ENCODE measurements at regions not wholly inside any gene's neighbourhood (a gene's known extent, or its start where the extent isn't known, plus 50 kb on each side); places are given as distances from the start of the nearest gene placed in this dataset.

DNA sequence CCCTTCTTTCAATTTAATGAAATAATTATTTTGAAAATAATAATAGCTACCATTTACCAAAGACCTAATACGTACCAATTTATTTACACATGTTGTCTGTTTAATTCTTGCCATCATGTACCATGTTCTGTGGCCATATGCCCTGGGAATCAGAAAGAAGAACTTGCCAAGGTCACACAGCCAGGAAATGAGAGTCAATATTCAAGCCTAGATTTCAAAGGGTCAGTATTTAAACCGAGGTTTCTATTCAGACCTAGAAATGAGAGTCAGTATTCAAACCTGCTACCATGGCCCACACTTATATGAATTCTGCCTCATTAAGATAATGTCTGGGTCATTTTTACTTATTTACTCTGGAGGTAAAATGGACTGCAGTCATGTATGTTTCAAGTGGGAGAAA, 103.6 kb upstream of the TBL1XR1 start:
- no peak for DNase-seq

DNA sequence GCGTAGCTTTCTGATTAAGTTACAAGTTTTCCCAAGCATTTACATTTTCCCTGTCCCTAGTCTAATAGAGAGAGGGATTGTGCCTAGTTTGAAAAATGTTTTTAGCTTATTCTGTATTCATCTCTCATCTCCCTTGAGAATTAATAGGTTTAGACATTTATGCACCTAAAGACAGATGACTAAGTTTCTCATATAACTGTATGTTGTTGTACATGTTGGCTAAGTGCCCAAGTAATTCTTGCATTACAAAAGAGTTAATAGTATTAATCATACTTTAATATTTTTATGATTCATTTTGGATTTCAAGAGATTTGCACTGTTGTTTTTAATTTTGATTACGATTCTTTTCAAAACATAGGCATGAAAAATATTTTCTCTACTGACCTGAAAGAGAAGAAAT, 109.0 kb upstream of the TBL1XR1 start:
- DNase-seq = no peak

GRCh38 chr3:177307391-177307790, 110.1 kb upstream of the TBL1XR1 start:
- DNase-seq = no peak

GRCh38 chr3:177307826-177308225, 110.5 kb upstream of the TBL1XR1 start:
- DNase-seq = no peak

DNA sequence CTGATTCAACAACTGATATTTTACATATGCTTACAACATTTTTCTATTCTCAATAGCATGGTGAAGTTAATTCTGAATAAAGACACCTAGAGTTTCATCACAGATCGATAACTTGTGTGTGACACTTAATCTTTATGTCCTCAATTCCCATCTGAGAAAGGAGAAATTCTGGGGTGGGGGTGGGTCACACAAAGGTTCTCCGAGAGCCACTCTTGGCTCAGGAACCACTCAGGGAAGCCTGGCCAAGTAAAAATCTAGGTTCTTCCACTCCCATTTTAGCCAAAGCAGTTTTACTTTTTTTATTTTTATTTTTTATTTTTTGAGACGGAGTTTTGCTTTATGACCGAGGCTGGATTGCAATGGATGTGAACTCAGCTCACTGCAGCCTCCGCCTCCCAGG, 111.0 kb upstream of the TBL1XR1 start:
- DNase-seq = no peak

- DNase-seq = no peak
These were observed 111.6 kb upstream of the TBL1XR1 start for GRCh38 chr3:177308911-177309310.

DNA sequence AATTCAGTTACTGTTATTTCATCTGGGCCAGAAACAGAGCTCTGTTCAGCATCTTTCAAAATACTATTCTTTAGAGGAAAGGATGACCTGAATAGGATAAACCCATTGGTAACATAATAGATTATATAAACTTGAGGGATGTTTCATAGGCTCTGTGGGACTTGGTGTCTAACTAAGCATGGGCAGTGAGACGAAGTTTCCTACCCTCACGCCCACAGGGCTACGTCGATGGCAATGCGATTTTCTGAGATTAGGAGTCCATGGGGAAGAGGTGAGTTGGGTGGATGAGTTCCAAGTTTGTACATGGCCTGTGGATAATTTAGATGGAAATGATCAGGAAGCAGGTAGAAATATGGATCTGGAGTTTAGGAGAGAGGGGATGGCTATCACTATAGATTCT, 115.2 kb upstream of the TBL1XR1 start:
- no peak for DNase-seq

DNA sequence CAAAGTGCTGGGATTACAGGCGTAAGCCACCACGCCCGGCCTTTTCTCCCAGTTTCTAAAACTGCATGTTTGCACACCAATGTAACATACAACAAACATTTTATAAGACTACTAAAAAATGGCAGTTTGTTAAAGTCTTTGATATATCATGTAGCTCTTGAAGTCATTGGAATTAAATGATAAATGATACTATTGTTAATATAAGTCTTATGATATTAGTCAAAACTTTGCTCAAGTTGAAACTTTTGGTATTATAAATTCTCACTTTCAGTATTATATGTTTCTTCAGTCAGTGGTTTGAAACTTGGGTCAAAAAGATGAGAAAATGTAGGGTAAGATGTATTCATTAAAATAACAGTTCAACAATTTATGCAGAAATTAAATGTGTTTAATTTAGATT, 117.6 kb upstream of the TBL1XR1 start:
- DNase-seq = no peak

- no peak for DNase-seq
These were observed 120.0 kb upstream of the TBL1XR1 start for GRCh38 chr3:177317247-177317646.

GRCh38 chr3:177318559-177318958, 121.3 kb upstream of the TBL1XR1 start:
- no peak for DNase-seq

DNA sequence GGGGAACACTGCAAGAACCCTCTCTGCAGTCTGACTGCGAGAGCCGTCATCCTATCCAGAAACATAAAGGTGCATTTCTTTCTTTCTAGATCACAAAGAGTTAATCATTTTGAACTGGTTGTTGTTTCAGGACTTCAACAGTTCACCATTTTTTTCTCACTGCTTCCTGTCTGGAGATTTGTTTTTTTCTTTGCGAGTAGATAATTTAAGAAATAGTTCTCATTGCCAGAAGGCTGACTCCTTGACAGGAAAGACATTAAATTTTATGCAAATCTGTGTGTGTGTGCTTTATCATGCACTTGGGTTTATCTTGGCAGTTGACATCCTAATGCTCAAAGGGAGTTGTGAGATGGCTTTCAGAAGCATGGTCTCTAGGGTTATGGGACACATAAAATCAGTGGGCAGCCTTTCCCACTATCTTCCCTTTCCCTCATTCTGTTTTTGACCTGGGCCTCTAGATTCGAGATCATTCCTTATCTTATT, 123.5 kb upstream of the TBL1XR1 start:
- DNase-seq = no peak

DNA sequence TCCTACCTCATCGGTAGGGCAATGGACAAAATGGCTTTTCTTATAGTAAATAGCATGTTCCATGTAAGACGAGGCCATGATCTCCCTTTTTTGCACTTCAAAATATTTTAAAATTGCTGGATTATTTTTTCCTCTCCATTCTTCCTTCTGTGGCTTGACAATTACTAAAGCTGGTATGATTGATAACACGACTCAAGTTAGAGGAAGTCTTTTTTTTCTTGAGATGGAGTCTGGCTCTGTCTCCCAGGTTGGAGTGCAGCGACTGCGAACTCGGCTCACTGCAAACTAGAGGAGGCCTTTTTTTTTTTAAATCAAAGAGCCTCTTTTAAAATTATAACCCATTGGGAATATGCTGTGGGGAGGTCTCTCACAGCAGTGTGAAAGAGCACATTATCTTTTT, 124.5 kb upstream of the TBL1XR1 start:
- DNase-seq = no peak

DNA sequence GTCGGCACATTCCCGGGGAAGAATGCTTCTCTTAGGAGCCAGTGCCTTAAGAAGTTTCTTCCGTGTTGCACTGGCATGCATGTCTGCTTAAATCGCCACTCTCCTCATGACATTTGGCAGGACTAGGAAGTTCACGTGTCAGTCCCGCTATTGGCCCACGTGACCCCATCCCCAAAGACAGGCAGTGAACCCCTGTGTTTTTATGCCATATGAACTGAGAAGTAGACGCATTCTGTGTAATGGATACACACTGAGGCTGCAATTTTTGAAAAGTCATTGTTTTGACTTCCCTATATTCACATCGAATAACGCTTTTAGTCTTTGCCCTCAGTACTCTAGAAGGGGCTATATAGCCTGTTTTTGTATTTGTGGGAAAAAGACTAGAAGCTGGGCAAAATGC, 125.6 kb upstream of the TBL1XR1 start:
- no peak for DNase-seq

DNA sequence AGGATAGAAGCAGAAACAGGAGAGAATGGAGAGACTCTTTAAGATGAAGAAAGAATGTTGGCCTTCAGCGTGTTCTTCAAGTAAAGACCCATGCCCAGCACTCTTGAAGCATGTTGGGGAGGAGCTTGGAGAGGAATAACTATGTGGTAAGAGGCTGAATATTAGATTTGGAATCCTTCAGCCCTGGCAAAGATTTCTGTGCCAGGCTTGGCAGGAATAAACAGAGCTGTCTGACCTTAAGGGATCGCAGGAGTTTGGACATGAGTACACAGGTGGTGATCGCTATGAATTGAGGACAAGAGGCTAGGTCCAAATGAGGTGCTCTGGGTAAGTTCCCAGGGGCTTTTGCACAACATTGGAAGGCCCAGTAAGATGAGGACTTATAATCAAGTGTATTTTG, 132.6 kb upstream of the TBL1XR1 start:
- no peak for DNase-seq

DNA sequence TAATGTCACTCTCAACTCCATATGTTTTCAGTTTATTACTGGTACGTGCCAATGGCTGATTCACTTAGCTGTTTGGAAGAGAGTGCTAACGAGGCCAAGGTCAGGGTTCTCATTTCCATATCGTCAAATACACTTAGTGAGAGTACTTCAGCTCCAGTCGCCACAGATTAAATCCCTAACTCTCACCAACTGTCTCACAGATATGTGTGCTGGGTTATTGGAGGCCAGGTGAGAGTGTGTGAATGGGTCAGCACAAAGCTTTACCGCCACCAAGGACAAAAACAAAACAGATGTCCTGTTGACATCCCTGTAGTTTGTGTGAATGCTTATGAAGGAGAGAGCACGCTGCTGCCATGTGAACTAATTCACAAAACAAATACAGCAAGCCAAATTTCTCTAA, 133.5 kb upstream of the TBL1XR1 start:
- DNase-seq = no peak

DNA sequence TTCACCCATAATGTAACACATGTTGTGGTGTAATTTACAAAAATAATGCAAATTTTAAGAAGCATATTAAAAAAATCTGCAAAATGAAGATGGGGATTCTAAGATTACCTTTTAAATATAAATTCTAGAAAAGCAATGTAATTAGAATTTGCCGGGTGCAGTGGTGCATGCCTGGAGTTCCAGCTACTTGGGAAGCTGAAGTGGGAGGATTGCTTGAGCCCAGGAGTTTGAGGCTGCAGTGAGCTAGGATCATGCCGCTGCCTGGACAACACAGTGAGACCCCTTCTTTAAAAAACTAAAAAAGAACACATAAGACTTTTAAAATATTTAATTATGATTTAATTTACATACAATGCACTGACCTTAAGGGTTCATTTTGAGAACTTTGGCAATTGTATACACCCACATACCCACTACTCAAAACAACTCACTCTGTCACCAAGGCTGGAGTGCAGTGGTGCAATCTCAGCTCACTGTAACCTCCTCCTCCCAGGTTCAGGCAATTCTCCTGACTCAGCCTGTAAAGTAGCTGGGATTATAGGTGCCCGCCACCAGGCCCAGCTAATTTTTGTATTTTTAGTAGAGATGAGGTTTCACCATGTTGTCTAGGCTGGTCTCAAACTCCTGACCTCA, 134.0 kb upstream of the TBL1XR1 start:
- no peak for DNase-seq

DNA sequence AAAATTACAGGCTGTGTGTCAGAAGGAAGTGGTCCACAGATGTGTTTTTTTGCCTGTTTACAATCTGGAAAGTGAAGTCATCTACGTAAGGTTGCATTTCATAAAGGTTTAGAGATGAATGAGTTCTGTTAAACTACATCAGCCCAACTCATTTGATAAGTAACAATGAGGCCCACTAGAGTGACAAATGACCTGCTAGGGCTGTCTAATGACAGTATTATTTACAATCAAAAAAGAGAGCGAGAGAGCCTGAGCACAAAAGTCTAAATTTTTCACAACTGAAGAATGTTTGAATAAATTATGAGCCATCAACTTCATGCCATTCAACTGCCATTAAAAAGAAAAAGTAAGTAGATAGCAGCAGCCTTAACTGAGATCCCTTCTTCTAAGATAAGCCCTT, 135.7 kb upstream of the TBL1XR1 start:
- no peak for DNase-seq

DNA sequence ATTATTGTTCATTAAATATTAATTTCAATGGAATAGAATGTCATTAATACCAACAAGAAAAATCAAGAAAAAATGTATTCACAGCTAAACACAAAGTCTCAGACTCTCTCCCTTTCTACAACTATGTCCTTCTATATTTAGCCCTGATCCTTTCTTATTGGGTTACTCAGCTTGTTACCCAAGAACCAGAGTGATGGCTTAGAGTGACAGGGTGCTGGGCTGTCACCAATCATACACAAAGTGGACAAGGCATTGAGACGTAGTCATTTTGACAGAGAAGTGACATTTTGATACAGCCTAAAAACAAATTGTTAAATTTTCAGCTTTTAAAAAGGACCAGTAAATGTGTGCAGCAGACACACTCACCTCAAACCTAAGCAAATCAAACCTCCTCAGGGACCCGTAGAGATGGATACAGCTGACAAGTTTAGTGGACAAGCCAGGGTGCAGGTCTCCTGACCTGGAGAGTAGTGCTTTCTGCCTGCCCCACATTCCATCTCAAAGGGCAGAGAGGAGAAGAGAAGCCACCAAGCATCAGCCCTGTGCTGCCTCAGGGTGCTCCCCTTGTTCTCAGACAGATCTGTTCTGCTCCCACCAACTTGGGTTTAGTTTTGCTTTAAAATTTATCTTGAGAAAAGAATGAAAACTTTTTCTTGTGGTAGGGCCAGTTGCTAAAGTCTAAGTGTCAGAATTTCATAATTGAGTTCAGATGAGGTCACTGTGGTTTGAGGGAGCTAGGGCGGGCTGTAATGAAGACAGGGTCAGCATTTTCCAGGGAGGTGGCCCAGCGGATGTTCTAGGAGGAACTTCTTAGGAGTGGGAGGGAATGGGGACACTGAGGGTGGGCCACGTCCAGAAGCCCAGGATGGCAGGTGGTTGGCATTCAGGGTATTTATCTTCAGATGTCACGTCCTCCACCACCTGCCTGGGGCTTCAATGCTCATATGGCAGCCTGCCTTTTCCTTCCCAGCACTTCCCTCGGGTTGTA, 136.5 kb upstream of the TBL1XR1 start:
- DNase-seq = no peak

DNA sequence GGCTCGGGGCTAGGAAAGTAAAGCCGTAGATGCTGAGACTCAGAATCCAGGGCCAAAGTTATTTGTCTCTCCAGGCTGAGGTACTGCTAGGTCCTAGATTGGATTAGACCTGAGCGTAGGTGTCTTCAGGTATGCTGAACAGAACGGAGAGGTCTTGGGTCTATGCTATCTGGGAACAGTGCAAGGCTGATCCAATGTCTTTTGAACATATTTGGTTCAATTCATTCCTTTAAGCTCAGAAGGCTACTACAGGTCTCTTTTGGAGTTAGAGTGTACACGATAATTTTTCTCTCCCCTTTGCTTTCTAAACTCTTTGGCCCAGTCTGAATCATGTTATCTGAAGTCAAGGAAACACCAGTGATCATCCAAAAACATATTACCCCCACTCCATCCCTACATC, 137.5 kb upstream of the TBL1XR1 start:
- no peak for DNase-seq

DNA sequence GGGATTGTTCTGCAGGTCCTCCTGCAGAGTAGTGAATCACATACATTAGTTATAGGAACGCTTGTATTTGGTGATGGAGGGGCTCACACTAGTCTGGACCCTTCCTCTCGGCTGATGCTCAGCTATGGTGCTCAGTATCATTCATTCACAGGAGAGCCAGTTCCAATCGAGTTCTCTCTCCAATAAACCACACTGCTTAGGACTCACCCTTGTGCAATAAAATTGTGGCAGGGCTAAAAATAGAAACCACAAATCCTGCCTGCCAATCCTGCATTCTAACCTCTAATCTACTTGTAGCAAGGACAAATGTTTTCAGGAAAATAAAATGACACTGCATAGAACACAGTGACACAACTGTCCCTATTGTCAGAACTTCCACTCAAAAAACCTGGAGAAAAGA, 138.4 kb upstream of the TBL1XR1 start:
- DNase-seq = no peak

DNA sequence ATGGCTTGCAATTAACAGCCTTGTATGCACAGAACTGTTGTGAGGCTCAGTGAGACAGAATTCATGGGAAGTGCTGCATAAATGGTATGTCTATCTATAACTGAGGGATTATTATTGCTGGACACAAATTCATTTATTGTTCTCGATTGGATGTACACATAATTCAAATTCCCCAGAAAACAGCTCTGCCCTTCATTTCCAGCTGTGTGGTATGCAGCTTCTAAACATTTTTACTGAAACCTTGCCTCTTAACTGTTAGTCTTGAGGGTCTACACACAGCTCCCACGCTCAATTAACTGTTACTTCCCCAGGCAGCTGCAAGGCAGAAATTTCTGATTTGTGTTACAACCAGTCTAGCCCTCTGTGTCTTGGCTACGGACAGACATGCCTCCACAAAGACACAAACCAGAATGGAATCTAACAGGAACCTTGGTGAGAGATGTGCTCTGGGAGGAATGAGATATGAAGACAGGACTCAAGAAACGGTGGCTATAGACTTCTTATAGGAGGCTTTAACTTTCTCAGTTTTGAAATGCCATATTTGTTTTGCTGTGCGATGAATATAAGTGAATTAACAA, 139.7 kb upstream of the TBL1XR1 start:
- DNase-seq = no peak

GRCh38 chr3:177337541-177338331, 140.5 kb upstream of the TBL1XR1 start:
- DNase-seq = no peak

All from hypothalamus (tissue), 51 donors.